Raji (cell line): ENCODE measurements at regions not wholly inside any gene's neighbourhood (a gene's known extent, or its start where the extent isn't known, plus 50 kb on each side); places are given as distances from the start of the nearest gene placed in this dataset.

ENCODE experiments used
- POLR2A ChIP-seq: IDR thresholded peaks from 2 replicates; pipeline ENCODE4 v1.6.1; 2011; ENCODE audit warnings: low read depth, low read length, control low read depth; ENCODE audit not compliant: insufficient read depth

GRCh38 chr17:51374209-51374608 lies 113.9 kb downstream of the UTP18 start:
- TF ChIP-seq POLR2A, result no peak

DNA sequence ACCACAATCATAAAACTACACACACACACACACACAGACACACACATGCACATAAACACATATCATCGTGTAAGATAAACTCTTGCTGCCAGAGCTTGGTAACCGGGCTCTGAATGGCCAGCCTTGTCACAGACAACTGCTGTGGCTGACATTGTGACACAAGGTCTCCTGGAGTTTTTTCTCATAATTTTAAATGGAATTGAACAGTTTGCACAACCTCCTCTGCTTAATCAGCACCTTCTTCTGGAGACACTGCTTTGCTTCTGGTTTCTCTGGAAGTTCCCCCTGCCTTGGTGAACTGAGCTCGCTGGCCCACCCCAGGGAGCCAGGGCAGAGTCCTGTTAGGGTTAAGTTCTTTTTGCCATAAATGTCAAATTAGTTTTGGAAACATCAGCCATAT lies 115.4 kb downstream of the UTP18 start:
- no peak for TF ChIP-seq POLR2A

- TF ChIP-seq POLR2A, result no peak
Observed at GRCh38 chr17:51376739-51377138, 116.4 kb downstream of the UTP18 start.

DNA sequence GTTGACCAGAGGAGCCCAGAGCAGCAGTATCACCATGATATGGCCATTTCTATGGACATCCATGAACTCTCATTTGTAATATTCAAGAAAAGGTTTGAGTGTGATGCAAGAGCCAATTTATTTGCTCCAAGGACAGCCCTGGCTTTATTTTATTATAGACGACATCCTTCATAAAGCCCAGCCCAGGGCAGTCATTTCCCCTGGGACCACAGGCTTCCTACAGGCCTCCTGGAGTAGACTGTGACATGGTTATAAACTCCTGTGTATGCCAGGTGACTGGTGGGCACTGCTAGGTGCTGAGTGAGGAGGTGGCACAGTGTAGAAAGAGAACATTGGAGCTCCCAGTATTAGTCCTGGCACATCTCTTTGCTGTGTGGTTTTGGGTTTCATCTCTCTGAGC lies 120.9 kb downstream of the UTP18 start:
- TF ChIP-seq POLR2A, result no peak

DNA sequence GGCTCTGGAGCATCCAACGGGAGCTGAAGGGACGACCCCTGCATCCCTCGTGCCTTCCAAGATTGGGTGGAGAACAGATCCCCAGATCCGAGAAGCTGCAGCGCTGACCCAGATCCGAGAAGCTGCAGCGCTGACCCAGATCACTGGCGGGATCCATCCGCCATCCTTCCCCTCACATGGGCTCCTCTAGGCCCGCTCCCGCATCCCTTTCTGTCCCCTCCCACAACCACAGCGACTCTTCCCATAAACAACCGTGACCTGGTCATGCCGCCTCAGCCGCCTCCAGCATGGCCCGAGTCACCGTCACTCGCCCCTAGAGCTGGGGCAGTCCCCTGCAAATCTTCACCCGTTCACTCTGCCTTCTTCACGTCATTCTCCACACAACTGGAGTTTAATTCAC lies 124.9 kb downstream of the UTP18 start:
- TF ChIP-seq POLR2A, result no peak

DNA sequence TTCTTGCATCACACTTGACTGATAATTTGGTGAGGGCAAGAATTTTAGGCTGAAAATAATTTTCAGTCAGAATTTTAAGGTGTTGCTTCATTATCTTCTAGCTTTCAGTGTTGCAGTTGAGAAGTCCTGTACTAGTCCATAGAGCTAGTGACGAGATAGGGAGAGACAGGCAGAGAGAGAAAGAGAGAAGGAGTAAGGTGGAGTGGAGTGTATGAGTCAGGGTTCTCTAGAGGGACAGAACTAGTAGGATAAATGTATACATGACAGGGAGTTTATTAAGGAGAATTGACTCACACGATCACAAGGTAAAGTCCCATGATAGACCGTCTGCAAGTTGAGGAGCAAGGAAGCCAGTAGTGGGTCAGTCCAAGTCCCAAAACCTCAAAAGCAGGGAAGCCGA lies 127.2 kb downstream of the UTP18 start:
- no peak for TF ChIP-seq POLR2A

- no peak for TF ChIP-seq POLR2A
Observed at GRCh38 chr17:51387986-51388385, 127.6 kb downstream of the UTP18 start.

GRCh38 chr17:51389875-51390274 lies 129.5 kb downstream of the UTP18 start:
- no peak for TF ChIP-seq POLR2A

- no peak for TF ChIP-seq POLR2A
Observed at GRCh38 chr17:51391982-51392654, 131.8 kb downstream of the UTP18 start.

- TF ChIP-seq POLR2A, result no peak
Observed at GRCh38 chr17:51395621-51396020, 135.3 kb downstream of the UTP18 start.

DNA sequence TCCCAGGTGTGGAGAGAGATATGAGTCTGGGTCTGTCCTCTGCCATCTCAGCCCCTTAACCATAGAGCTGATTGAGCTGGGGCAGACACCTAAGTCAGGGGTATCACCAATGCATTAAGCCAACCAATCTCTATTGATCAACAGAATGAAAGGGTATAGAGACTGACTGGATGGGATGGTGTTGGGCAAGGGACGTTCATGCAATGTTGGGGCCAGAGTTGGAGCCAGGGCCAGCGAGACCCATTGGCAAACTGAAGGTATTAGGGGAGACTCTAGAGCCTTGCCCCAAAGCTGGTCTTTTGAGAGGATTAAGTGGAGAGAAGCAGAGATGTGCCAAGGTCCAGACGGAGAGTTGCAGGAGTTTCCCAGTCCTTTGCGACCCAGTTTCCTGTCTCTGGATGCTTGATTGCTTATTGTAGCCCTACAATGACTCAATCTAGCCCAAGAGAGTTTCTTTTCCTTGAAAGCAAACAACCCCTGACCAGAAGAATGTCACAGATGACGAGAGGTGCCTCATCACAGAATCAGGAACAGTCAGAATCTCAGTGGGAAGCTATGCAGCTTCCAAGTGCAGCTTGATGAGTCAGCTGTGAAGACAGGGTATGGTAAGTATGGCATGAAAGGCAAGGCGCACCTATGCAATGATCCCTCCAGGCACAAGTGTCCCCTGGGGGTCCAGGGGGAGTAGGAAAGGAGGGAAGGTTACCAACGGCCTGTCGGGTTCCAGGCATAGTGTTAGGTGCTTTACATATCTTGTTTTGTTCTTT lies 137.2 kb downstream of the UTP18 start:
- no peak for TF ChIP-seq POLR2A

- no peak for TF ChIP-seq POLR2A
Observed at GRCh38 chr17:51398128-51398525, 137.8 kb downstream of the UTP18 start.

DNA sequence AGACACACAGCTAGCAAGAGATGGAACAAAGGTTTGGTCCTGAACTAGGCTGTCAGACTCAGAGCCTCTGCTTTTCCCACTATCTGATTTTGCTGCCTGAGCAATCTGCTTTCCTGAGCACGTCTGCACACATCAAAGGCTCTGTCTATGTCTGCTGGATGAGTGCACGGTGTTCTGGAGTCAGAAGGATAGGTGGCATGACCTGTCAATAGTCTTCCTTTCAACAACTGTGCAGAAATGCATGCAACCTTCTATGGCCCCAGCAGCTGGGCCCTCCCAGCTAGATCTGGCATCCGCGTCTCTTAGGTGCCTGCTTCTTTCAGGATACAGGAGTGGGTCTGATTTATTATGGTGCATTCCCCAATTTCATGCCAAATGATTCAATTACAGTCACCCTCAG lies 138.3 kb downstream of the UTP18 start:
- no peak for TF ChIP-seq POLR2A

- TF ChIP-seq POLR2A, result no peak
Observed at GRCh38 chr17:51401279-51401678, 140.9 kb downstream of the UTP18 start.

- TF ChIP-seq POLR2A, result no peak
Observed at GRCh38 chr17:51402899-51403298, 142.6 kb downstream of the UTP18 start.

- TF ChIP-seq POLR2A, result no peak
Observed at GRCh38 chr17:51407576-51407975, 147.2 kb downstream of the UTP18 start.

DNA sequence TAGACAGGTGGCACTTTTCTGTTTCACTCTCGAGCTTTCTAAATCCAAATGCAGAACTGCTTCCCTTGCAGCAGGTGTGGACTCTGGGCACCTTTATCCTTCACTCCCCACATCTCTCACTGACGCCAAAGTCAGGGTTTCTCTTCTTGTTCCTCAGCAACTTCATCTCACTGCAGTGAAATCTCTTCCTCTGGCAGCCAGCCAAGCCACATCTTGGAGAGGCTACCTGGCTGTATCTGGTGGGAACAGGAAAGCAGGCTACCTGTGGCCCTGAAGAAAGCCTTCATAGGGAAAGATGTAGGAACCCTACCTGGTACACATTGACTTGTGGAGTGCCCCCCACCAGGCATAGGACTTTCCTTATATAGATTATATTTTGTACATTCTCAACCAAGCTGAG lies 159.1 kb downstream of the UTP18 start:
- TF ChIP-seq POLR2A, result no peak
